T-helper 2 cell treated with Interferon-gamma antibody and Interleukin-4, amounts not matched to agents 5 μg/mL and 100 μg/mL, for 36 hours (primary cell): ENCODE measurements at regions not wholly inside any gene's neighbourhood (a gene's known extent, or its start where the extent isn't known, plus 50 kb on each side); places are given as distances from the start of the nearest gene placed in this dataset.
A peak's percentile ranks its signal among the peaks of the same experiment; 100 is the strongest.

ENCODE experiments used
- DNase-seq: peaks from one replicate; pipeline ENCODE4 v3.0.0; 2021; ENCODE audit warnings: low spot score
- H3K27ac Mint-ChIP-seq: one replicate; pipeline ENCODE4 v1.8.0; 2021; ENCODE audit warnings: mild to moderate bottlenecking, mixed read lengths
- H3K27me3 Mint-ChIP-seq: one replicate; pipeline ENCODE4 v1.8.0; 2021; ENCODE audit warnings: low read depth, mixed read lengths
- H3K36me3 Mint-ChIP-seq: one replicate; pipeline ENCODE4 v1.8.0; 2021; ENCODE audit warnings: low read depth, mixed read lengths
- H3K4me1 Mint-ChIP-seq: one replicate; pipeline ENCODE4 v1.8.0; 2021; ENCODE audit warnings: low read depth, mixed read lengths
- H3K4me3 Mint-ChIP-seq: one replicate; pipeline ENCODE4 v1.8.0; 2022; ENCODE audit warnings: mild to moderate bottlenecking, moderate library complexity, mixed read lengths
- H3K9me3 Mint-ChIP-seq: one replicate; pipeline ENCODE4 v1.8.0; 2021; ENCODE audit warnings: mixed read lengths

- H3K36me3 Mint-ChIP-seq: no peaks in the 10 kb centered on the region
- no peaks in the 10 kb centered on the region for H3K9me3 Mint-ChIP-seq
- H3K4me3 Mint-ChIP-seq: no peak overlapping the region
- no peak for DNase-seq
- peaks cover 18% of the 10 kb centered on the region for H3K4me1 Mint-ChIP-seq
- no peak overlapping the region for H3K27ac Mint-ChIP-seq
- H3K27me3 Mint-ChIP-seq: peaks cover 14% of the 10 kb centered on the region
These were observed 174.0 kb downstream of the ZFP36L2 start for GRCh38 chr2:43052204-43052943.

GRCh38 chr2:43051338-43051737 lies 175.1 kb downstream of the ZFP36L2 start:
- Mint-ChIP-seq H3K9me3 (no peaks in the 10 kb centered on the region), H3K27ac (peak overlapping the region; percentile 5)

GRCh38 chr2:43050866-43051265 lies 175.5 kb downstream of the ZFP36L2 start:
- Mint-ChIP-seq H3K9me3 (no peaks in the 10 kb centered on the region), H3K4me3 (no peak overlapping the region), H3K4me1 (peaks cover 24% of the 10 kb centered on the region), H3K27ac (peak overlapping the region; percentile 5), H3K36me3 (no peaks in the 10 kb centered on the region), H3K27me3 (peaks cover 18% of the 10 kb centered on the region)
- no peak for DNase-seq

More at GRCh38 chr2:43051338-43051737, 175.1 kb downstream of the ZFP36L2 start:
- Mint-ChIP-seq H3K27me3 (peaks cover 18% of the 10 kb centered on the region), H3K36me3 (no peaks in the 10 kb centered on the region), H3K4me1 (peaks cover 24% of the 10 kb centered on the region), H3K4me3 (no peak overlapping the region)
- no peak for DNase-seq

- H3K4me1 Mint-ChIP-seq: peaks cover 24% of the 10 kb centered on the region
- no peaks in the 10 kb centered on the region for H3K9me3 Mint-ChIP-seq
- no peak overlapping the region for H3K4me3 Mint-ChIP-seq
- H3K27me3 Mint-ChIP-seq: peaks cover 18% of the 10 kb centered on the region
- no peaks in the 10 kb centered on the region for H3K36me3 Mint-ChIP-seq
- no peak overlapping the region for H3K27ac Mint-ChIP-seq
- no peak for DNase-seq
These were observed 176.3 kb downstream of the ZFP36L2 start for GRCh38 chr2:43049836-43050801.

- H3K9me3 Mint-ChIP-seq: no peaks in the 10 kb centered on the region
- H3K27me3 Mint-ChIP-seq: peaks cover 11% of the 10 kb centered on the region
- no peak for DNase-seq
- peaks cover 23% of the 10 kb centered on the region for H3K4me1 Mint-ChIP-seq
- H3K4me3 Mint-ChIP-seq: no peak overlapping the region
- H3K27ac Mint-ChIP-seq: no peak overlapping the region
- no peaks in the 10 kb centered on the region for H3K36me3 Mint-ChIP-seq
These were observed 179.1 kb downstream of the ZFP36L2 start for GRCh38 chr2:43047187-43047780.

- no peak for DNase-seq
- Mint-ChIP-seq H3K4me1 (peaks cover 13% of the 10 kb centered on the region), H3K4me3 (no peak overlapping the region), H3K27me3 (peaks cover 8% of the 10 kb centered on the region), H3K36me3 (no peaks in the 10 kb centered on the region), H3K9me3 (no peaks in the 10 kb centered on the region), H3K27ac (no peak overlapping the region)
These were observed 180.5 kb downstream of the ZFP36L2 start for GRCh38 chr2:43045866-43046265.

GRCh38 chr2:43044093-43044681 lies 182.2 kb downstream of the ZFP36L2 start:
- no peak overlapping the region for H3K4me3 Mint-ChIP-seq
- H3K9me3 Mint-ChIP-seq: no peaks in the 10 kb centered on the region
- no peak for DNase-seq
- peaks cover 8% of the 10 kb centered on the region for H3K27me3 Mint-ChIP-seq
- no peak overlapping the region for H3K27ac Mint-ChIP-seq
- H3K36me3 Mint-ChIP-seq: no peaks in the 10 kb centered on the region
- H3K4me1 Mint-ChIP-seq: peaks cover 10% of the 10 kb centered on the region

- Mint-ChIP-seq H3K36me3 (no peaks in the 10 kb centered on the region), H3K9me3 (no peaks in the 10 kb centered on the region), H3K27ac (no peak overlapping the region), H3K4me3 (no peak overlapping the region), H3K4me1 (peaks cover 10% of the 10 kb centered on the region), H3K27me3 (peaks cover 8% of the 10 kb centered on the region)
- DNase-seq: no peak
These were observed 182.9 kb downstream of the ZFP36L2 start for GRCh38 chr2:43043553-43043870.

GRCh38 chr2:43041661-43042360 lies 184.6 kb downstream of the ZFP36L2 start:
- Mint-ChIP-seq H3K4me1 (peaks cover 2% of the 10 kb centered on the region), H3K9me3 (no peaks in the 10 kb centered on the region), H3K36me3 (no peaks in the 10 kb centered on the region), H3K27me3 (peaks cover 2% of the 10 kb centered on the region), H3K4me3 (no peak overlapping the region), H3K27ac (no peak overlapping the region)
- DNase-seq: no peak

GRCh38 chr2:43041173-43041591 lies 185.2 kb downstream of the ZFP36L2 start:
- no peak for DNase-seq
- H3K9me3 Mint-ChIP-seq: no peaks in the 10 kb centered on the region
- H3K27ac Mint-ChIP-seq: no peak overlapping the region
- H3K4me1 Mint-ChIP-seq: no peaks in the 10 kb centered on the region
- no peaks in the 10 kb centered on the region for H3K27me3 Mint-ChIP-seq
- H3K36me3 Mint-ChIP-seq: no peaks in the 10 kb centered on the region
- no peak overlapping the region for H3K4me3 Mint-ChIP-seq

GRCh38 chr2:43040084-43040854 lies 186.1 kb downstream of the ZFP36L2 start:
- Mint-ChIP-seq H3K4me3 (no peak overlapping the region), H3K9me3 (no peaks in the 10 kb centered on the region), H3K27ac (no peak overlapping the region), H3K27me3 (no peaks in the 10 kb centered on the region), H3K36me3 (no peaks in the 10 kb centered on the region), H3K4me1 (no peaks in the 10 kb centered on the region)
- DNase-seq: no peak

- Mint-ChIP-seq H3K27ac (no peak overlapping the region), H3K4me3 (no peak overlapping the region), H3K27me3 (no peaks in the 10 kb centered on the region), H3K4me1 (no peaks in the 10 kb centered on the region), H3K9me3 (no peaks in the 10 kb centered on the region), H3K36me3 (no peaks in the 10 kb centered on the region)
- no peak for DNase-seq
These were observed 186.9 kb downstream of the ZFP36L2 start for GRCh38 chr2:43039376-43040080.
